ENCODE measurements at regions not wholly inside any gene's neighbourhood (a gene's known extent, or its start where the extent isn't known, plus 50 kb on each side); places are given as distances from the start of the nearest gene placed in this dataset.

GRCh38 chr9:88753691-88754367 lies 218.9 kb downstream of the NXNL2 start:
- TF ChIP-seq TAF1 (IDR thresholded peaks at IDR 0.05; ENCODE audit: borderline replicate concordance, low read depth, low read length) (no peak), POLR2A (IDR thresholded peaks at IDR 0.05; ENCODE audit: low read depth, low read length) (no peak)
